Cardiac muscle cell (in vitro differentiated cells and primary cell): ENCODE measurements at regions not wholly inside any gene's neighbourhood (a gene's known extent, or its start where the extent isn't known, plus 50 kb on each side); places are given as distances from the start of the nearest gene placed in this dataset.
"Not testable (repeated sequence)": the region's sequence is repeated elsewhere in the genome, so short reads cannot be mapped to it uniquely, and the experiment has no call there.

ENCODE experiments used
- DNase-seq, 2 donors: peaks; one replicate each; pipeline versions ENCODE4 v3.0.0 to v3.0.0-alpha.2; 2010 to 2017; ENCODE audit warnings: low read depth in 1 of 2, low spot score in 1 of 2
- H3K27ac ChIP-seq: fragments of 200-600 bp; sonication (generic); 2 replicates; pipeline ENCODE4 v1.5.1; 2016
- H3K27me3 ChIP-seq: fragments of 200-600 bp; sonication (generic); 2 replicates; pipeline ENCODE4 v1.6.0; 2016; ENCODE audit warnings: control low read depth
- H3K36me3 ChIP-seq: fragments of 200-600 bp; sonication (generic); 2 replicates; pipeline ENCODE4 v1.5.1; 2016; ENCODE audit warnings: control low read depth
- H3K4me1 ChIP-seq: fragments of 200-600 bp; sonication (generic); 2 replicates; pipeline ENCODE4 v1.8.1; 2017; ENCODE audit warnings: low read depth, mild to moderate bottlenecking, mixed run types
- H3K4me3 ChIP-seq: fragments of 200-600 bp; sonication (generic); 2 replicates; pipeline ENCODE4 v1.5.1; 2016; ENCODE audit warnings: mild to moderate bottlenecking
- H3K9me3 ChIP-seq: fragments of 200-600 bp; sonication (generic); 2 replicates; pipeline ENCODE4 v1.5.1; 2017; ENCODE audit warnings: low read depth, mild to moderate bottlenecking, control low read depth
- CTCF ChIP-seq: IDR thresholded peaks from 2 replicates; pipeline ENCODE4 v1.5.1; 2012; ENCODE audit warnings: low read depth, mild to moderate bottlenecking, low read length

GRCh38 chr7:153772966-153773365 lies 279.2 kb upstream of the DPP6 start:
- TF ChIP-seq CTCF = no peak
- no peaks in the 10 kb centered on the region for H3K27me3 ChIP-seq
- no peak overlapping the region for H3K4me3 ChIP-seq
- DNase-seq = no peak
- H3K36me3 ChIP-seq = no peaks in the 10 kb centered on the region
- no peak overlapping the region for H3K27ac ChIP-seq
- no peaks in the 10 kb centered on the region for H3K4me1 ChIP-seq
- no peaks in the 10 kb centered on the region for H3K9me3 ChIP-seq

- H3K27ac ChIP-seq, H3K9me3 ChIP-seq, H3K27me3 ChIP-seq, H3K4me3 ChIP-seq, H3K4me1 ChIP-seq, DNase-seq, H3K36me3 ChIP-seq: not testable (repeated sequence)
These were observed 275.3 kb upstream of the DPP6 start for GRCh38 chr7:153776940-153777339.

GRCh38 chr7:153797363-153797762 lies 254.8 kb upstream of the DPP6 start:
- DNase-seq, H3K4me3 ChIP-seq, H3K9me3 ChIP-seq, H3K27ac ChIP-seq, H3K36me3 ChIP-seq, H3K4me1 ChIP-seq, H3K27me3 ChIP-seq: not testable (repeated sequence)

GRCh38 chr7:153808117-153808516 lies 244.1 kb upstream of the DPP6 start:
- Histone ChIP-seq H3K36me3 (no peaks in the 10 kb centered on the region), H3K4me1 (no peaks in the 10 kb centered on the region), H3K27me3 (no peaks in the 10 kb centered on the region), H3K27ac (no peak overlapping the region), H3K9me3 (no peaks in the 10 kb centered on the region), H3K4me3 (no peak overlapping the region)
- TF ChIP-seq CTCF = no peak
- DNase-seq = no peak

GRCh38 chr7:153829525-153829924 lies 222.7 kb upstream of the DPP6 start:
- no peak for DNase-seq
- Histone ChIP-seq H3K36me3 (no peaks in the 10 kb centered on the region), H3K9me3 (no peaks in the 10 kb centered on the region), H3K4me1 (no peaks in the 10 kb centered on the region), H3K4me3 (no peak overlapping the region), H3K27me3 (no peaks in the 10 kb centered on the region), H3K27ac (no peak overlapping the region)
- TF ChIP-seq CTCF = no peak

- no peak overlapping the region for H3K27ac ChIP-seq
- TF ChIP-seq CTCF = no peak
- H3K4me1 ChIP-seq = no peaks in the 10 kb centered on the region
- DNase-seq = no peak
- no peaks in the 10 kb centered on the region for H3K27me3 ChIP-seq
- H3K4me3 ChIP-seq = no peak overlapping the region
- H3K36me3 ChIP-seq = no peaks in the 10 kb centered on the region
- no peaks in the 10 kb centered on the region for H3K9me3 ChIP-seq
These were observed 220.0 kb upstream of the DPP6 start for GRCh38 chr7:153832160-153832559.

- no peak overlapping the region for H3K27ac ChIP-seq
- H3K27me3 ChIP-seq = no peaks in the 10 kb centered on the region
- no peaks in the 10 kb centered on the region for H3K9me3 ChIP-seq
- TF ChIP-seq CTCF = no peak
- no peaks in the 10 kb centered on the region for H3K4me1 ChIP-seq
- DNase-seq = no peak
- H3K4me3 ChIP-seq = no peak overlapping the region
- no peaks in the 10 kb centered on the region for H3K36me3 ChIP-seq
These were observed 217.1 kb upstream of the DPP6 start for GRCh38 chr7:153835103-153835502.
